ENCODE measurements at regions not wholly inside any gene's neighbourhood (a gene's known extent, or its start where the extent isn't known, plus 50 kb on each side); places are given as distances from the start of the nearest gene placed in this dataset.

DNA sequence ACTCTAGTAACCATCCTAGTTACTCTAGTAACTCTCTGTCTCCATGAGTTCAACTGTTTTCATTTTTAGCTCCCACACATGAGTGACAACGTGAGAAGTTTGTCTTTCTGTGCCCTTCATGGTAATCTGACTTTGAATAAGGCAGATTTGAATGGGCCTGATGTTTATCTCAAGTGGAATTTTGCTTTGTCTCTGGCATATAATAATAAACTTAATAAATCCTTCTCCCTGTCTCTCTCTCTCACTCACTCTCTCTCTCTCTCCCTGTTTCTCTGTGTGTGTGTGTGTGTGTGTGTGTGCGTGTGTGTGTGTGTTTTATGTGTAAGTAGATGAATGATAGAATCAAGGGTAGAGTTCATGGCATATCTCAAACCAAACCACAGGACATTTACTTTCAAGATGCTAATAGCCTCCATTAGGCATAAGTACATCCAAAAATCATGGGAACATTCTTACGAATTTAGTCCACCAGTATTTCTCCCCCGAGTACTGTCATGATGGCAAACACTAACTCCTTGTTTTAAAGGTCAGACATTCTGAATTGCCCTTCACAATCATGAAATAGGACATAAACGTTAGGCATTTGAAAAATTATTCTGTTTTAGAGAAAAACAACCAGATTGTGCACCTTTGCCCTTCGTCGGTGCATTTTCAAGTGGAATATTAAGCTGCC lies 193.1 kb downstream of the SPATA18 start:
- Histone ChIP-seq H3K27ac (no peak overlapping the region), H3K4me2 (no peak overlapping the region), H3K9me3 (no peaks in the 10 kb centered on the region), H3K4me1 (no peaks in the 10 kb centered on the region), H3K4me3 (no peak overlapping the region)
- DNase-seq (ENCODE audit: low read depth in 1 of 2, low spot score in 1 of 2) (no peak), FAIRE-seq (no peak), ATAC-seq (no peak)
- POLR2A ChIA-PET: no interaction called here
- TF ChIP-seq, protein P1, sequence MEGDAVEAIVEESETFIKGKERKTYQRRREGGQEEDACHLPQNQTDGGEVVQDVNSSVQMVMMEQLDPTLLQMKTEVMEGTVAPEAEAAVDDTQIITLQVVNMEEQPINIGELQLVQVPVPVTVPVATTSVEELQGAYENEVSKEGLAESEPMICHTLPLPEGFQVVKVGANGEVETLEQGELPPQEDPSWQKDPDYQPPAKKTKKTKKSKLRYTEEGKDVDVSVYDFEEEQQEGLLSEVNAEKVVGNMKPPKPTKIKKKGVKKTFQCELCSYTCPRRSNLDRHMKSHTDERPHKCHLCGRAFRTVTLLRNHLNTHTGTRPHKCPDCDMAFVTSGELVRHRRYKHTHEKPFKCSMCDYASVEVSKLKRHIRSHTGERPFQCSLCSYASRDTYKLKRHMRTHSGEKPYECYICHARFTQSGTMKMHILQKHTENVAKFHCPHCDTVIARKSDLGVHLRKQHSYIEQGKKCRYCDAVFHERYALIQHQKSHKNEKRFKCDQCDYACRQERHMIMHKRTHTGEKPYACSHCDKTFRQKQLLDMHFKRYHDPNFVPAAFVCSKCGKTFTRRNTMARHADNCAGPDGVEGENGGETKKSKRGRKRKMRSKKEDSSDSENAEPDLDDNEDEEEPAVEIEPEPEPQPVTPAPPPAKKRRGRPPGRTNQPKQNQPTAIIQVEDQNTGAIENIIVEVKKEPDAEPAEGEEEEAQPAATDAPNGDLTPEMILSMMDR (IDR thresholded peaks at IDR 0.05): no peak
- TF ChIP-seq RARB (CRISPR knock-in tag; IDR thresholded peaks at IDR 0.05) (no peak), RNF2 (IDR thresholded peaks at IDR 0.05; ENCODE audit: borderline replicate concordance, low read depth) (no peak), TP53 (CRISPR knock-in tag; IDR thresholded peaks at IDR 0.05) (no peak), MAFK (IDR thresholded peaks at IDR 0.05; ENCODE audit: partially characterized antibody) (no peak), RCOR1 (IDR thresholded peaks at IDR 0.05; ENCODE audit: low read depth, low read length) (no peak), HEYL (CRISPR knock-in tag; IDR thresholded peaks at IDR 0.05) (no peak), HOXB5 (CRISPR knock-in tag; IDR thresholded peaks at IDR 0.05) (no peak)
- CTCF ChIA-PET: no interaction called here
- 16% methylated on average over 7 of the region's 7 CpGs for WGBS (ENCODE audit: missing lambda C conversion rate)

DNA sequence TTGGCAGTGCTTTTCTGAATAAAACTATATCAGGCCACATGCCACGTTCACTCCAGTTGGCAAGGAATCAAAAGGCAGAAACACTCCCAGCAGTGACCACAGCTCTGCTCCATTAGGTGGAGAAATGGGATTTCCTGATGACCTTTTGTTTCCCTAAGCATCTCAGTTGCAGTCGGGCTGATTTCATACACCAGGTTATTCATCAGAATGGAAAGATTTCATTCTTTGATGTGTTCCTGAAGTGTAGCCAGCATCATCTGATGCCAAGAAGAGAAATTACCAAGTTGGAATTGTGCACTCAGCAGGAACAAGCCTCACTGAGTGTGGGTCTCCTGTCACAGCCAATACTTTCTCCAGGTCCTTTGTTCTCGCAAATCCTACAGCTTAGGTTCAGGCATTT lies 193.7 kb downstream of the SPATA18 start:
- H3K9me3 ChIP-seq: no peaks in the 10 kb centered on the region
- TF ChIP-seq CBX2 (IDR thresholded peaks at IDR 0.05; ENCODE audit: borderline replicate concordance, low read depth): no peak
- no peak for TF ChIP-seq ZFP36 (IDR thresholded peaks at IDR 0.05; ENCODE audit: borderline replicate concordance, partially characterized antibody)
- no peak for TF ChIP-seq SREBF2 (IDR thresholded peaks at IDR 0.05)
- no peak for TF ChIP-seq TP53 (CRISPR knock-in tag; IDR thresholded peaks at IDR 0.05)
- no peak for TF ChIP-seq EHMT2 (IDR thresholded peaks at IDR 0.05; ENCODE audit: low read depth)
- no peak for TF ChIP-seq HDAC2 (IDR thresholded peaks at IDR 0.05)
- no peak for TF ChIP-seq HOXB13 (CRISPR knock-in tag; IDR thresholded peaks at IDR 0.05; ENCODE audit: low read depth)
- TF ChIP-seq, protein P2, sequence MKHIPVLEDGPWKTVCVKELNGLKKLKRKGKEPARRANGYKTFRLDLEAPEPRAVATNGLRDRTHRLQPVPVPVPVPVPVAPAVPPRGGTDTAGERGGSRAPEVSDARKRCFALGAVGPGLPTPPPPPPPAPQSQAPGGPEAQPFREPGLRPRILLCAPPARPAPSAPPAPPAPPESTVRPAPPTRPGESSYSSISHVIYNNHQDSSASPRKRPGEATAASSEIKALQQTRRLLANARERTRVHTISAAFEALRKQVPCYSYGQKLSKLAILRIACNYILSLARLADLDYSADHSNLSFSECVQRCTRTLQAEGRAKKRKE (CRISPR knock-in tag; IDR thresholded peaks at IDR 0.05; ENCODE audit: low read depth): no peak
- TF ChIP-seq, protein P3, sequence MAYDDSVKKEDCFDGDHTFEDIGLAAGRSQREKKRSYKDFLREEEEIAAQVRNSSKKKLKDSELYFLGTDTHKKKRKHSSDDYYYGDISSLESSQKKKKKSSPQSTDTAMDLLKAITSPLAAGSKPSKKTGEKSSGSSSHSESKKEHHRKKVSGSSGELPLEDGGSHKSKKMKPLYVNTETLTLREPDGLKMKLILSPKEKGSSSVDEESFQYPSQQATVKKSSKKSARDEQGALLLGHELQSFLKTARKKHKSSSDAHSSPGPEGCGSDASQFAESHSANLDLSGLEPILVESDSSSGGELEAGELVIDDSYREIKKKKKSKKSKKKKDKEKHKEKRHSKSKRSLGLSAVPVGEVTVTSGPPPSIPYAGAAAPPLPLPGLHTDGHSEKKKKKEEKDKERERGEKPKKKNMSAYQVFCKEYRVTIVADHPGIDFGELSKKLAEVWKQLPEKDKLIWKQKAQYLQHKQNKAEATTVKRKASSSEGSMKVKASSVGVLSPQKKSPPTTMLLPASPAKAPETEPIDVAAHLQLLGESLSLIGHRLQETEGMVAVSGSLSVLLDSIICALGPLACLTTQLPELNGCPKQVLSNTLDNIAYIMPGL (CRISPR knock-in tag; IDR thresholded peaks at IDR 0.05; ENCODE audit: borderline replicate concordance): no peak
- TF ChIP-seq BHLHE40 (IDR thresholded peaks at IDR 0.05; ENCODE audit: low read depth, low read length): no peak
- WGBS (ENCODE audit: missing lambda C conversion rate): 19% methylated on average over 3 of the region's 3 CpGs
- no peak overlapping the region for H3K27ac ChIP-seq
- no peak overlapping the region for H3K4me2 ChIP-seq
- FAIRE-seq (no peak), DNase-seq (ENCODE audit: low read depth in 1 of 2, low spot score in 1 of 2) (no peak), ATAC-seq (no peak)
- ChIA-PET CTCF (no interaction called here), POLR2A (no interaction called here)
- no peak overlapping the region for H3K4me3 ChIP-seq
- H3K4me1 ChIP-seq: no peaks in the 10 kb centered on the region

DNA sequence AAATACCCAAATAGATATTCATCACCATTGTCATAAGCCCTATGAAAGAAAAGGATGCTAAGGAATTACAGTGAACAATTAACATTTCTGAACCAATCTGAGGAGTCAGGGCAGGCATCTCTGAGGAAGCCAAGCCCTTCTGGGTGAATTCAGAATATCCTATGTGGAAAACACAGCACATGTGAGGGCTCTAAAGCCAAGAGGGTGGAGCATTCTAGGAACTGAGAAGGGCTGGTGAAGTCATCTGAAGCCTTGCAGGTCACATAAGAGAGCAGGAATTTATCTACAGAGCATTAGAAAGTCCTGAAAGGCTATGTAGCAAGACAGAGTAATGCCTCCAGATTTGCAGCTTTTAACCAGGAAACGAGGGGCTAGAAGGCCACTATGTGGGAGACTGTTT lies 195.7 kb downstream of the SPATA18 start:
- ChIA-PET CTCF (no interaction called here), POLR2A (no interaction called here)
- WGBS (ENCODE audit: missing lambda C conversion rate): 0% methylated on average over 1 of the region's 1 CpG
- Histone ChIP-seq H3K27ac (no peak overlapping the region), H3K4me1 (no peaks in the 10 kb centered on the region), H3K9me3 (no peaks in the 10 kb centered on the region), H3K4me2 (no peak overlapping the region), H3K4me3 (no peak overlapping the region)
- ATAC-seq: no peak
- DNase-seq (ENCODE audit: low read depth in 1 of 2, low spot score in 1 of 2): no peak
- FAIRE-seq: no peak
- TF ChIP-seq ZNF302 (CRISPR knock-in tag; IDR thresholded peaks at IDR 0.05) (no peak), SREBF2 (IDR thresholded peaks at IDR 0.05) (no peak), POLR2A (IDR thresholded peaks at IDR 0.05; ENCODE audit: low read length) (no peak)
- TF ChIP-seq, protein P2 (CRISPR knock-in tag; IDR thresholded peaks at IDR 0.05; ENCODE audit: low read depth): no peak
